Stimulated activated CD8-positive, alpha-beta memory T cell treated with anti-CD3 and anti-CD28 coated beads, Interleukin-15, amount 100 ng/mL, for 1 hour (primary cell): ENCODE measurements at regions not wholly inside any gene's neighbourhood (a gene's known extent, or its start where the extent isn't known, plus 50 kb on each side); places are given as distances from the start of the nearest gene placed in this dataset.
"Not testable (repeated sequence)": the region's sequence is repeated elsewhere in the genome, so short reads cannot be mapped to it uniquely, and the experiment has no call there.

ENCODE experiments used
- DNase-seq: peaks from one replicate; pipeline ENCODE4 v3.0.0-alpha.2; 2020; ENCODE audit warnings: low read depth

GRCh38 chr14:105581551-105582341 is 55.4 kb downstream of the TMEM121 start:
- DNase-seq = no peak

GRCh38 chr14:105582639-105583038 is 56.3 kb downstream of the TMEM121 start:
- DNase-seq = no peak

DNA sequence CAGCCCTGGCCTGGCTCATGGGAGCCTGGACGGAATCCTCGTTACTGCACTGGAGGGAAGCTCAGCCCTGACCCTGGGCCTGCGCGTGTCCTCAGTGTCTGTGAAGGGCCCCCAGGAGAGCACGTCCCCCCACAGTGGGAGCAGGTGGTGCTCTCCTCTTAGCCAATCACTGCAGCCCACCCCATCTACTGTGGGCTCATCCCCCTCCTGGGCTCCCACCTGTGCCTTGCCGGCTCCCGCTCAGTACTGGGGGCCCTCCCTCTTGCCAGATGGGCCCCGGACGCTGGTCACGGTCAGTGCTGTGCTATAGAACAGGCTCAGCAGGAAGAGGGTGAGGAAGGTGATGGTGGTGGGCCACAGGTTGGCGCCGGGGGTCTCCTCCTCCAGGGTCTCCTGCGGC is 57.5 kb downstream of the TMEM121 start:
- DNase-seq = not testable (repeated sequence)

- DNase-seq = not testable (repeated sequence)
These were observed 58.9 kb downstream of the TMEM121 start for GRCh38 chr14:105585290-105585689.

DNA sequence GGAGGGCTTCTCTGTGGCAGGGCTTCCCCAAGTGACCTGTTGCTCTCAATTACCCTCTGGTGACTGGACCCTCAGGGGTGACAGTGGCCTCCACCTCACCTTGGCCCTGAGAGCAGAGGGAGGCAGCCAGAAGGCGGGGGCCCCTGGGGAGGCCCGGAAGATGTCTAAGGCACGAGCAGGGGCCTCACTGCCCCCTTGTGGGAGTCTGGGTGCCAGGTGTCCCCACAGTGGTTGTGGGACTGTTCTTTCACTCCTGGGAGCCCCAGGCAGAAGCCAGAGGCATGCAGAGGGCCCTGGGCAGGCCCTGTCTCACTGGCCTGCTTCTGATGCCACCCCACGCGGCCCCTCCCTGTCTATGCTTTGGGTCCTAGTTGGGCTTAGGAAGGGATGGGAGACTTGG is 59.3 kb downstream of the TMEM121 start:
- not testable (repeated sequence) for DNase-seq

DNA sequence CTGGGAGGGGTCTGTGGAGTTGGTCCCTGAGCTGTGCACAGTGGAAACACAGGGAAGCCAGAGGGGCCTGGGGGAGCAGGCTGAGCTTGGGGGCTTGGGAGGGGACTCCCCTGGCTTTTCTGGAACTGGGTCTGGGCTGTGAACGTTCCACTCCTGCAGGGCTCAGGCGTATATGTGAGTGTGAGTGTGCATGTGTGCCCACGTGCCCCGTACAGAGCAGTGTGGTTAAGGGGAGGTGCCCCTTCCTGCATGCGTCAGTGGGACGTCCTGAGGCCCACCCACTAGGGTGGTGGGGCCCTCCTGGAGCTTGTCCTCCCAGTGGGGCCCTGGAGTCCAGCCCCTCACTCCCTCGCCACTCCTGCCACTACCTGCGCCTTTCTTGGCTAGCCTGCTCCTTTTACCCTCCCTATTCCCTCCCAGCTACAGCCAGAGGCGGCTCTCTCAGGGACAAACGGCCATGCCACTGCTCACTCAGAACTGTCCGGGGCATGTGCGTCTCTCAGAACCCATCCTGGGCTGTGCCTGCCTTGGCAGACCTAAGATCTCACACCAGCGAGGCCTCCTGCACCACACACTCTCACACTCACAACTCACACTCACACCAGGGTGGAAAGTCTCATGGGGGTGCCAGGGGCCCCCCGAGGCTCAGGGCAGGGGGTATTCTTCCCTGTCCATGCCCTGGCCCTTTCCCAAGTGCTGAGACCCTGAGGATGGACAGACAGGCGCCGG is 59.9 kb downstream of the TMEM121 start:
- not testable (repeated sequence) for DNase-seq

- DNase-seq = not testable (repeated sequence)
These were observed 60.7 kb downstream of the TMEM121 start for GRCh38 chr14:105587034-105587433.

DNA sequence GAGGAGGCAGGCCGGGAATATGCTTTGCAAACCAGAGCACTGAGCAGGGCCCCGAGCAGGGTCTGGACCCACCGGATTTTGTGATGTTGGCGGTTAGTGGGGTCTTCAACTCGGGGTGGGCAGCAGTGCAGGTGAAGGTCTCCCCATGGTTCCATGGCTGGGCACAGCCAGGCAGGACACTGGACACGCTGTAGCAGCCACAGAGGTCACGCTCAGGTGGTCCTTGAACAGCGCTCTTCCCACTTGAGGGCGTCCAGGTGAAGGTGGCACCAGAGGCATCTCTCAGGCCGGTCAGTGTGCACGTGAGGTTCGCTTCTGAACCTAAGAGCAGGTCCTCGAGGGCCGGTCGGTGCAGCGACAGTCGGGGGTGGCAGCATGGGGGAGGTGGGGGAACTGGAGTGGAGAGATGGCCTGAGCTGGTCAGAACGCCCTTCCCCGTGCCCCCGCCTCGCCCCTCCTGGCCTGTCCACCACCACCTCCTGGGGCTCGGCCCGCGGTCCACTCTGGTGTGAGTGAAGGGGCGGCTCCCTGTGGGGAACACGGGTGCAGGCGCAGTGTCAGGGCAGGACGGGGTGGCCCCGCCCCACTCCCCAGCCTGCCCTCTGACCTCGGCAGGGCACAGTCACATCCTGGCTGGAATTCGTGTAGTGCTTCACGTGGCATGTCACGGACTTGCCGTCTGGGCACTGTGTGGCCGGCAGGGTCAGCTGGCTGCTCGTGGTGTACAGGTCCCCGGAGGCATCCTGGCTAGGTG is 61.3 kb downstream of the TMEM121 start:
- not testable (repeated sequence) for DNase-seq

GRCh38 chr14:105588236-105588860 is 62.0 kb downstream of the TMEM121 start:
- DNase-seq = no peak

DNA sequence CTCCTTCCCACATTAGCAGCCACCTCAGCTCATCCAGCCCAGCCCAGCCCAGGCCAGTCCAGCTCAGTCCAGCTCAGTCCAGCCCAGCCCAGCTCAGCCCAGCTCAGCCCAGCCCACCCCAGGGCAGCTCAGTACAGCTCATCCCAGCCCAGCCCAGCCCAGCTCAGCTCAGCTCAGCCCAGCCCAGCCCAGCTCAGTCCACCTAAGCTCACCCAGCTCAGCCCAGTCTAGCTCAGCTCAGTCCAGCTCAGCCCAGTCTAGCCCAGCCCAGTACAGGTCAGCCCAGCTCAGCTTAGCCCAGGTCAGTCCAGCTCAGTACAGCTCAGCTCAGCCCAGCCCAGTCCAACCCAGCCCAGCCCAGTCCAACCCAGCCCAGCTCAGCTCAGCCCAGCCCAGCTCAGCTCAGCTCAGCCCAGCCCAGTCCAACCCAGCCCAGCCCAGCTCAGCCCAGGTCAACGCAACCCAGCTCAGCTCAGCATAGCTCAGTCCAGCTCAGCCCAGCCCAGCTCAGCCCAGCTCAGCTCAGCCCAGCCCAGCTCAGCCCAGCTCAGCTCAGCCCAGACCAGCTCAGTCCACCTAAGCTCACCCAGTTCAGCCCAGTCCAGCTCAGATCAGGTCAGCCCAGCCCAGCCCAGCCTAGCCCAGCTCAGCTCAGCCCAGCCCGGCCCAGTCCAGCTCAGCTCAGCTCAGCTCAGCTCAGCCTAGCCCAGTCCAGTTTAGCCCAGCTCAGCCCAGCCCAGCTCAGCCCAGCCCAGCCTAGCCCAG is 63.0 kb downstream of the TMEM121 start:
- no peak for DNase-seq

DNA sequence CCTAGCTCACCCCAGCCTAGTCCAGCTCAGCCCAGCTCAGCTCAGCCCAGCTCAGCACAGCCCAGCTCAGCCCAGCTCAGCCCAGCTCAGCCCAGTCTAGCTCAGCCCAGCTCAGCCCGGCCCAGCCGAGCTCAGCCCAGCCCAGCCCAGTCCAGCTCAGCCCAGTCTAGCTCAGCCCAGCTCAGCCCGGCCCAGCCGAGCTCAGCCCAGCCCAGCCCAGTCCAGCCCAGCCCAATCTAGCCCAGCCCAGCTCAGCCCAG is 63.5 kb downstream of the TMEM121 start:
- DNase-seq = not testable (repeated sequence)

DNA sequence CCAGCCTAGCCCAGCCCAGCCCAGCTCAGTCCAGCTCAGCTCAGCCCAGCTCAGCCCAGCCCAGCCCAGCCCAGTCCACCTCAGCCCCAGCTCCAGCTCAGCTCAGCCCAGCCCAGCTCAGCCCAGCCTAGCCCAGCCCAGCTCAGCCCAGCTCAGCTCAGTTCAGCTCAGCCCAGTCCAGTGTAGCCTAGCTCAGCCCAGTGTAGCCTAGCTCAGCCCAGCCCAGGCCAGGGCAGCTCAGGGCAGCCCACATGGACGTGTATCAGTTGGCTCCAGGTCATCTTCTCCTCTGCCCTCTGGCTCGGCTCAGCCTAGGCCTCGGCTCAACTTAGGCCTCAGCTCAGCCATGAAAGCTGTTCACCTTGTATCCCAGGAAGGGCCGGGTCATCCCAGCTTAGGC is 64.7 kb downstream of the TMEM121 start:
- no peak for DNase-seq

GRCh38 chr14:105591792-105592341 is 65.5 kb downstream of the TMEM121 start:
- not testable (repeated sequence) for DNase-seq

GRCh38 chr14:105592646-105593045 is 66.3 kb downstream of the TMEM121 start:
- not testable (repeated sequence) for DNase-seq

GRCh38 chr14:105595346-105595745 is 69.0 kb downstream of the TMEM121 start:
- not testable (repeated sequence) for DNase-seq

GRCh38 chr14:105596374-105596773 is 70.0 kb downstream of the TMEM121 start:
- not testable (repeated sequence) for DNase-seq

DNA sequence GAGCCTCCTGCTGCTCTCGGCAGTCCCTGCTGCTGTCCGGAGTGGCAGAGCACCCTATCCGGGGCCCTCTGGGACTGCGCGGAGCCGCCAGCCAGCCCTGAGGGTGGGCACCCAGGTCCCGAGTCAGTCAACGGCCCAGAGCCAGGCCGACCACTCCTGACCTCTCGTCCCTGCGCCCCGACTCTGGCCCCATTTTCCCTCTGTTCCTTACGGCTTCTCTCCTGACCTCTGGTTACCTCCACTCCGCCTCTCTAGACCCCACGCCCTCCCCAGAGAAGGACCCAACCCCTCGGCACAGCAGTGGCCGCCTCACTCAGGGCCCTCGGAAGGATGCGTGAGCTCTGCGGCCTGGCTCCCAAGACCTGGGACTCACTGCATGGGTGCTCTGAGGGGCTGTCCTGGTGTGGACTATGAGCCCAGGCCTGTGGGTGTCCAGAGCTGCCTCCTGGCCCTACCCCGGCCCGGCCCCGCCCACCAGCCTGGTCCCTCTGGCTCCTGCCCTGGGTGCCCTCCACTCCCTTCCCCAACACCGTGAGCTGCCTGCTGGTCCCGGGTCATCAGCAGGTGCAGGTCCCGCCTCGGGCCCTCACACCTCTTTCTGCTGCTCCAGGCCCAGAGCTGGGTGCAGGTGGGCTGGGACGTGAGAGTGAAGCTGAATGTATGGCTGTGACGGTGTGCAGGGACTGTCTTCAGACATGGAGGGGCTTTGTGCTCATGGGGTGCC is 71.8 kb downstream of the TMEM121 start:
- DNase-seq = not testable (repeated sequence)

DNA sequence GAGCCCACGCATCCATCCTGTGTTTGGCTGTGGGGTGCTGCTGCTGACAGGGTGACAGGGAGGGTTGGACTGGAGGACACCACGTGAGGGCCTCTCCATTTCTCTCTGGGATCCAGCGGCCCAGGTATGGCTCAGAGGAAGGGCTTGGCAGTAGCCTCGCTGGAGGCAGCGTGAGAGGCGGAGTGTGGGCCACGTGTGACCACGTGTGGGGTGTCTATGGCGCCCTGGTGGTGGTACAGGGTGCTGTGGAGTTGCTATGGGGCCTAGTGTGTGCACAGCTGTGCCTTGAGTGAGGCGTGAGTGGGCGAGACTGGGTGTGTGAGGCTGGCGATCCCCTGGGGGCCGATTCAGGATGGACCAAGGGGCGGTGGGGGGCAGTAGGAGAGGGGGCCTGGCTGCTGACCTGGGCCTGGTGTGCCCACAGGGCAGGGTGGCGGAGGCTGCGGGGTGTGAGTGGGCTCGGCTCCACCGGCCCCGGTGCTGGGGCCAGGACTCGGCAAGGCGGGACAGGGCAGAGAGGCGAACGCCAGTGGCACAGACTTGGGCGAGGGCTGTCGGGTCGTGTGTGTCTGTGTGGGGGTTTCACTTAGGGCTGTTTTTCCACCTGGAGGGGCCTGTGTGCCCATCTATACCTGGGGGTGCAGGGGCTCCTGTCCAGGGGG is 72.7 kb downstream of the TMEM121 start:
- DNase-seq = not testable (repeated sequence)

DNA sequence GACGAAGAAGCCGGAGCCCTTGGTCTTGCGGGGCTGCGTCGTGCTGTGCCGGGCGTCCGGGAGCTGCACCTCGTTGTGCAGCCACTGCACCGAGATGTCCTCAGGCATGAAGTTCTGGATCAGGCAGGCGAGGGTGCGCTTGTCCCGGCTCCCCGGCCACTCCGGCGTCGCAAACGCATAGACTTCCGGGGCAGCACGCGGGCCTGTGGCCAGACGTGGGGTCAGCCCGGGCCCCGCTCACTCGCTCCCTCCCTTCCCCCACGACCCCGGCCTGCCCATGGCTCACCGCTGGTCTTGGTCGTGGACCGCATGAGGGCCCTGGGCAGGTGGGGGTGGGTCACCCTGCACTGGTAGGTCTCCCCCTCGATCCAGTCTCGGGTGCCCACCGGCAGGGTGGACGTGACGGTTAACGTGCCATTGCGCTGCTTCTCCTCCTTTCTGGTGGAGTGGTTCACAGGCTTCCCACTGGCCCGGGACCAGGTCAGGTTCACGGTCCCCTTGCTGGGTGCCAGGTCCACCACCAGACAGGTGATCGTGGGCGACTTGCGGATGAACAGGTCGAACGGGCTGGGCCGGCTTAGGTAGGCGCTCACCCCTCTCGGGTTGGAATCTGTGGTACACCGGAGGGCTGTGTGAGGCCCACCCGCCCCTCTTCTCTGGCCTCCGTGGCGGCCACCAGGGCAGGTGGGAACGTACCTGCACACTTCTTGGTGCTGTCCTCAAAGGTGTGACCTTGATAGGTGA is 74.0 kb downstream of the TMEM121 start:
- DNase-seq = not testable (repeated sequence)
